ENCODE measurements at regions not wholly inside any gene's neighbourhood (a gene's known extent, or its start where the extent isn't known, plus 50 kb on each side); places are given as distances from the start of the nearest gene placed in this dataset.

DNA sequence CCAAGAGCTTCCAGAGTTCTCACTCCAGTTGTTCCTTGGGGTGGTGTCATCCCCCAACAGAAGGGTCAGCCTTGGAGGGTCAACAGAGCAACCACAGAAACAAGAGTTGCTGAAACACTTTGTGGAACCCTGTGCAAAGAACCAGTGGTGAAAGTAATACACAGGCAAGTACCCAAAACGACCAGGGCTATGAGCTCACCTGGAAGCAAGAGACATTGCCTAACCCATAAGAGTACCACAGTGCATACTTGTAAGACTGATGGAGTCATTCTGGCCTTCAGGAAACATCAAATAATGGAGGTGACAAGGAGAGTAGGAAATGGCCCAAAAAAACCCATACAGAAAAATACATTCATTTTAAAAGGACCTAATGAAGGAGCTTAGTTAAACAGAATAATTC lies 184.3 kb upstream of the TSC22D1 start:
- Histone ChIP-seq H3K36me3 (ENCODE audit: control insufficient read depth, insufficient read depth, low read length) (no peaks in the 10 kb centered on the region), H3K27ac (ENCODE audit: low read length) (no peak overlapping the region), H3K9me3 (ENCODE audit: control insufficient read depth, insufficient read depth, low read depth, low read length) (no peaks in the 10 kb centered on the region), H3K4me3 (ENCODE audit: low read depth in 2 of 2, low read length in 2 of 2) (no peak overlapping the region), H3K27me3 (ENCODE audit: control insufficient read depth, insufficient read depth, low read length) (no peaks in the 10 kb centered on the region), H3K4me1 (ENCODE audit: control insufficient read depth, insufficient read depth, low read length) (no peaks in the 10 kb centered on the region)
- ATAC-seq (no peak), DNase-seq (ENCODE audit: low read depth, low spot score) (no peak)
- POLR2A ChIA-PET, result no interaction called here
- CTCF ChIA-PET, result interaction anchor here (0.7 kb wide), 1 partner anchor 91 kb away, joined by 3 read pairs; no protein-coding TSS in a partner anchor
- intact Hi-C loops (cut with micrococcal nuclease; ENCODE audit: unreplicated experiment), result no loop called here
- in situ Hi-C loops (cut with HindIII; ENCODE audit: low pct_unique_long_range_greater_than_20kb, low sequenced_read_pairs), result no loop called here
- BruUV-seq (replicated peaks), result no TSS peak
- TF ChIP-seq, protein P1, sequence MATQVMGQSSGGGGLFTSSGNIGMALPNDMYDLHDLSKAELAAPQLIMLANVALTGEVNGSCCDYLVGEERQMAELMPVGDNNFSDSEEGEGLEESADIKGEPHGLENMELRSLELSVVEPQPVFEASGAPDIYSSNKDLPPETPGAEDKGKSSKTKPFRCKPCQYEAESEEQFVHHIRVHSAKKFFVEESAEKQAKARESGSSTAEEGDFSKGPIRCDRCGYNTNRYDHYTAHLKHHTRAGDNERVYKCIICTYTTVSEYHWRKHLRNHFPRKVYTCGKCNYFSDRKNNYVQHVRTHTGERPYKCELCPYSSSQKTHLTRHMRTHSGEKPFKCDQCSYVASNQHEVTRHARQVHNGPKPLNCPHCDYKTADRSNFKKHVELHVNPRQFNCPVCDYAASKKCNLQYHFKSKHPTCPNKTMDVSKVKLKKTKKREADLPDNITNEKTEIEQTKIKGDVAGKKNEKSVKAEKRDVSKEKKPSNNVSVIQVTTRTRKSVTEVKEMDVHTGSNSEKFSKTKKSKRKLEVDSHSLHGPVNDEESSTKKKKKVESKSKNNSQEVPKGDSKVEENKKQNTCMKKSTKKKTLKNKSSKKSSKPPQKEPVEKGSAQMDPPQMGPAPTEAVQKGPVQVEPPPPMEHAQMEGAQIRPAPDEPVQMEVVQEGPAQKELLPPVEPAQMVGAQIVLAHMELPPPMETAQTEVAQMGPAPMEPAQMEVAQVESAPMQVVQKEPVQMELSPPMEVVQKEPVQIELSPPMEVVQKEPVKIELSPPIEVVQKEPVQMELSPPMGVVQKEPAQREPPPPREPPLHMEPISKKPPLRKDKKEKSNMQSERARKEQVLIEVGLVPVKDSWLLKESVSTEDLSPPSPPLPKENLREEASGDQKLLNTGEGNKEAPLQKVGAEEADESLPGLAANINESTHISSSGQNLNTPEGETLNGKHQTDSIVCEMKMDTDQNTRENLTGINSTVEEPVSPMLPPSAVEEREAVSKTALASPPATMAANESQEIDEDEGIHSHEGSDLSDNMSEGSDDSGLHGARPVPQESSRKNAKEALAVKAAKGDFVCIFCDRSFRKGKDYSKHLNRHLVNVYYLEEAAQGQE (IDR thresholded peaks at IDR 0.05; ENCODE audit: insufficient read depth in 1 of 2, low read depth in 2 of 2, low read length in 1 of 2), result no peak
- TF ChIP-seq POLR2AphosphoS5 (IDR thresholded peaks at IDR 0.05; ENCODE audit: low read depth, low read length) (no peak), SIN3A (IDR thresholded peaks at IDR 0.05; ENCODE audit: borderline replicate concordance, insufficient read depth, low read depth, low read length) (no peak), TCF7L2 (IDR thresholded peaks at IDR 0.05; ENCODE audit: low read depth, low read length) (no peak)
- TF ChIP-seq, protein P2, sequence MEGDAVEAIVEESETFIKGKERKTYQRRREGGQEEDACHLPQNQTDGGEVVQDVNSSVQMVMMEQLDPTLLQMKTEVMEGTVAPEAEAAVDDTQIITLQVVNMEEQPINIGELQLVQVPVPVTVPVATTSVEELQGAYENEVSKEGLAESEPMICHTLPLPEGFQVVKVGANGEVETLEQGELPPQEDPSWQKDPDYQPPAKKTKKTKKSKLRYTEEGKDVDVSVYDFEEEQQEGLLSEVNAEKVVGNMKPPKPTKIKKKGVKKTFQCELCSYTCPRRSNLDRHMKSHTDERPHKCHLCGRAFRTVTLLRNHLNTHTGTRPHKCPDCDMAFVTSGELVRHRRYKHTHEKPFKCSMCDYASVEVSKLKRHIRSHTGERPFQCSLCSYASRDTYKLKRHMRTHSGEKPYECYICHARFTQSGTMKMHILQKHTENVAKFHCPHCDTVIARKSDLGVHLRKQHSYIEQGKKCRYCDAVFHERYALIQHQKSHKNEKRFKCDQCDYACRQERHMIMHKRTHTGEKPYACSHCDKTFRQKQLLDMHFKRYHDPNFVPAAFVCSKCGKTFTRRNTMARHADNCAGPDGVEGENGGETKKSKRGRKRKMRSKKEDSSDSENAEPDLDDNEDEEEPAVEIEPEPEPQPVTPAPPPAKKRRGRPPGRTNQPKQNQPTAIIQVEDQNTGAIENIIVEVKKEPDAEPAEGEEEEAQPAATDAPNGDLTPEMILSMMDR (IDR thresholded peaks at IDR 0.05), result no peak

- intact Hi-C loops (cut with micrococcal nuclease; ENCODE audit: unreplicated experiment) (no loop called here), in situ Hi-C loops (cut with HindIII; ENCODE audit: low pct_unique_long_range_greater_than_20kb, low sequenced_read_pairs) (no loop called here)
- TF ChIP-seq SIN3A (IDR thresholded peaks at IDR 0.05; ENCODE audit: borderline replicate concordance, insufficient read depth, low read depth, low read length), result no peak
- TF ChIP-seq, protein P2 (IDR thresholded peaks at IDR 0.05), result no peak
- no peak for TF ChIP-seq TCF7L2 (IDR thresholded peaks at IDR 0.05; ENCODE audit: low read depth, low read length)
- TF ChIP-seq, protein P1 (IDR thresholded peaks at IDR 0.05; ENCODE audit: insufficient read depth in 1 of 2, low read depth in 2 of 2, low read length in 1 of 2), result no peak
- no peak for TF ChIP-seq POLR2AphosphoS5 (IDR thresholded peaks at IDR 0.05; ENCODE audit: low read depth, low read length)
- ChIA-PET CTCF (interaction anchor here (0.7 kb wide), 1 partner anchor 92 kb away, joined by 3 read pairs; no protein-coding TSS in a partner anchor), POLR2A (no interaction called here)
- H3K4me1 ChIP-seq (ENCODE audit: control insufficient read depth, insufficient read depth, low read length), result no peaks in the 10 kb centered on the region
- H3K27me3 ChIP-seq (ENCODE audit: control insufficient read depth, insufficient read depth, low read length), result no peaks in the 10 kb centered on the region
- no peaks in the 10 kb centered on the region for H3K36me3 ChIP-seq (ENCODE audit: control insufficient read depth, insufficient read depth, low read length)
- H3K9me3 ChIP-seq (ENCODE audit: control insufficient read depth, insufficient read depth, low read depth, low read length), result no peaks in the 10 kb centered on the region
- ATAC-seq (no peak), DNase-seq (ENCODE audit: low read depth, low spot score) (no peak)
- H3K4me3 ChIP-seq (ENCODE audit: low read depth in 2 of 2, low read length in 2 of 2), result no peak overlapping the region
- no peak overlapping the region for H3K27ac ChIP-seq (ENCODE audit: low read length)
- BruUV-seq (replicated peaks), result no TSS peak
These were observed 183.5 kb upstream of the TSC22D1 start for GRCh38 chr13:44759384-44760360.
